ENCODE measurements at regions not wholly inside any gene's neighbourhood (a gene's known extent, or its start where the extent isn't known, plus 50 kb on each side); places are given as distances from the start of the nearest gene placed in this dataset.
"Not testable (repeated sequence)": the region's sequence is repeated elsewhere in the genome, so short reads cannot be mapped to it uniquely, and the experiment has no call there.

DNA sequence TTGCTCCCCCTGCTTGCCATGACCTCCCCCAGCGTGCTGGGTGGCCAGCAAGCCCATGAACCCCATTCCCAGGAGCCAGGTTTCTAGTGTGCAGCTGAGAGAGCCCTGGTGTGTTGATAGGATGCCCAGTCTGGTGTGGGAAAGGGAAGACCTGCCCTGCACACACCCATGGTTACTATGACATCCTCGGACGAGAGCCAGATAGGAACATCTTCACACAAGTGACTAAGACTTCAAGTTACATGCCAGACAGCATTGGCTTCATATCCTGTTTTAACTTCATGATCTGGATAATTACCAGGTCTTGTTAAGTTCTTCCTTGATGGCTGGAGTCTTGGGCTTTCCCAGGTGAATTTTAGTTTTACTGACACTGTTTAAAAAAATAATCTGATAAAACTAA lies 196.6 kb upstream of the EGLN3 start:
- Mint-ChIP-seq H3K4me3 (no peak overlapping the region), H3K4me1 (no peaks in the 10 kb centered on the region), H3K9me3 (peaks cover 0 to 16% (median 9%) of the 10 kb centered on the region in 6 donors), H3K36me3 (no peaks in the 10 kb centered on the region), H3K27ac (no peak overlapping the region), H3K27me3 (ENCODE audit: low read depth in 3 of 3) (peaks cover 0 to 5% (median 2%) of the 10 kb centered on the region in 3 donors)
- DNase-seq, result no peak

DNA sequence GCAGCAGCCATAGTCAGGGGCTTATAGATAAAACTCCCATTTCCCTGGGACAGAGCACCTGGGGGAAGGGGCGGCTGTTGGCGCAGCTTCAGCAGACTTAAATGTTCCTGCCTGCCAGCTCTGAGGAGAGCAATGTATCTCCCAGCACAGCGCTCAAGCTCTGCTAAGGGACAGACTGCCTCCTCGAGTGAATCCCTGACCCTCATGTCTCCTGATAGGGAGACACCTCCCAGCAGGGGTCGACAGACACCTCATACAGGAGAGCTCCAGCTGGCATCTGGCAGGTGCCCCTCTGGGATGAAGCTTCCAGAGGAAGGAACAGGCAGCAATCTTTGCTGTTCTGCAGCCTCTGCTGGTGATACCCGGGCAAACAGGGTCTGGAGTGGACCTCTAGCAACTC lies 189.3 kb upstream of the EGLN3 start:
- not testable (repeated sequence) for H3K27me3 Mint-ChIP-seq (ENCODE audit: low read depth in 3 of 3); H3K27ac Mint-ChIP-seq; H3K36me3 Mint-ChIP-seq; DNase-seq; H3K4me1 Mint-ChIP-seq; H3K4me3 Mint-ChIP-seq
- H3K9me3 Mint-ChIP-seq, result peaks cover 0 to 16% (median 10%) of the 10 kb centered on the region in 6 donors

DNA sequence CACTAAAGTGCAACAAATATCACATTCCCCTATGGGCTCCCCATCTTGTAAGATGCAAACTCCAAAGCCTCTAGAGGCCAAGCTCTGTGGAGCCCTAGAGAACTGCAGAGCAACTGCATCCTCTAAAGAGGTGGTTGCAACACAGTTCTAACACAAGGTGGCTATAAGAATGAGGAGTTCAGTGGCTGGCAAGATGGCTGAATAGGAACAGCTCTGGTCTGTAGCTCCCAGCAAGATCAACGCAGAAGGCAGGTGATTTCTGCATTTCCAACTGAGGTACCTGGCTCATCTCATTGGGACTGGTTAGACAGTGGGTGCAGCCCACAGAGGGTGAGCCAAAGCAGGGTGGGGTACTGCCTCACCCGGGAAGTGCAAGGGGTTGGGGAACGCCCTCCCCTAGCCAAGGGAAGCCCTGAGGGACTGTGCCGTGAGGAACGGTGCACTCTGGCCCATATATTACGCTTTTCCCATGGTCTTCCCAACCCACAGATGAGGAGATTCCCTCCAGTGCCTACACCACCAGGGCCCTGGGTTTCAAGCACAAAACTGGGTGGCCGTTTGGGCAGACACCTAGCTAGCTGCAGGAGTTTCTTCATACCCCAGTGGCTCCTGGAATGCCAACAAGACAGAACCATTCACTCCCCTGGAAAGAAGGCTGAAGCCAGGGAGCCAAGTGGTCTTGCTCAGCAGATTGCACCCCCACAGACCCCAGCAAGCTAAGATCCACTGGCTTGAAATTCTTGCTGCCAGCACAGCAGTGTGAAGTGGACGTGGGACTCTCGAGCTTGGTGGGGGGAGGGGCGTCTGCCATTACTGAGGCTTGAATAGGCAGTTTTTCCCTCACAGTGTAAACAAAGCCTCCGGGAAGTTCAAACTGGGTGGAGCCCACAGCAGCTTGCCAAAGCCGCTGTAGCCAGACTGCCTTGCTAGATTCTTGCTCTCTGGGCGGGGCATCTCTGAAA lies 188.6 kb upstream of the EGLN3 start:
- not testable (repeated sequence) for H3K27me3 Mint-ChIP-seq (ENCODE audit: low read depth in 3 of 3); H3K4me3 Mint-ChIP-seq; H3K27ac Mint-ChIP-seq; H3K4me1 Mint-ChIP-seq; H3K36me3 Mint-ChIP-seq; DNase-seq
- peaks cover 0 to 14% (median 6%) of the 10 kb centered on the region in 6 donors for H3K9me3 Mint-ChIP-seq

DNA sequence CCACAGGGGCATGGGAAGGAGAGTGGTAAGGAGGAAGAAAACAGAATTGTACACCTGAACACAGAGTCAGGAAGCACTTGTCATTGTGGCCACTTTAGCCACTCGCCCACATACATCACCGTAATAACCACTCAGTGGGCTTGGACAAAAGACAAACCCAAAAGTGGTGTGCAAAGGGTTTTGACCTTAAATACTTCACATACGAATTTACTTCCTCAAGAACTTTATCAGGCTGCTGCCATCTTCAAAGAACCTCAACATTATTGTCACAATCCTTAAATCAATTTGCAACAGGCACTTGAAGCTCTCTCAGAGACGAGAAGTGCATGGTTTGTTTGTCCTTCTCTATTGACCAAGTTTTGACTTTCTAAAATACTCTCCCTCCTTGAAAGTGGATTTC lies 187.3 kb upstream of the EGLN3 start:
- Mint-ChIP-seq H3K36me3 (no peaks in the 10 kb centered on the region), H3K27ac (no peak overlapping the region), H3K27me3 (ENCODE audit: low read depth in 3 of 3) (peaks cover 0 to 4% (median 2%) of the 10 kb centered on the region in 3 donors), H3K4me3 (no peak overlapping the region), H3K4me1 (no peaks in the 10 kb centered on the region), H3K9me3 (peaks cover 0 to 14% (median 5%) of the 10 kb centered on the region in 6 donors)
- DNase-seq, result no peak

DNA sequence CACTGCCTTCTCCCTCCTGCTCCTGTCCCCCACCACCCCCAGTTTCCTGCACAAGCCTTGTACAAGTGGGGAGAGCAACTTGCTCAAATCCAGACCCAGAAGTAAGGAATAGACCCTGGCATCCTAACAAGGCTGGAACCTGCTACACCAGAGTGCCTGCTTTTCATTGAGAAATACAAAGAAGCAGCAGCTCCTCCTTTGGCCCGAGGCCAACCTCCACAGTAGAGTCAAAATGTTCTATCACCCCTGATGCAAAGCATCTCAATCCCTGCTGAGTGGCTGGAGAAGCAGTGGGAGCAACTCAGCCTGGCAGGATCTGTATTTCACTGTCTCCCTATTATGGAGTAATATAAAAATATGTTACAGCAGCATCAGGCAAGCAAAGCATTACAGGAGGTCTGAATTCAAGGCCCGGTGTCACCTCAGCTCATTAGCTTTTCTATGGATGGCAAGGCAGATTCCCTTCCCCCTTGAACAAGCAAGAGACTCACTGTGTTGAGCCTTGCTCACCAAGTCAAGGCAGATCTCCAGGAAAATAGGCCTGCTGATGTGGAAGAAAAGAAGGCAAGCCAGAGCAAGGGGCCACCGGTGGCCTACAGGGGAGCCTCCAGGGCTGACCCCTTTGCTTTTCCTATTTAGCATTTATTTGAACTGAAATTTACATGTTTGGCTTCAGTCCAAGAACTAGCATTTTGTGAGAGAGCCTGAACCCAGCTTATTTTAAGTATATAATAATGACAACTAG lies 186.3 kb upstream of the EGLN3 start:
- Mint-ChIP-seq H3K4me3 (no peak overlapping the region), H3K9me3 (peaks cover 0 to 12% (median 2%) of the 10 kb centered on the region in 6 donors), H3K4me1 (no peaks in the 10 kb centered on the region), H3K27ac (no peak overlapping the region), H3K36me3 (no peaks in the 10 kb centered on the region), H3K27me3 (ENCODE audit: low read depth in 3 of 3) (peaks cover 0 to 4% (median 2%) of the 10 kb centered on the region in 3 donors)
- DNase-seq, result no peak

DNA sequence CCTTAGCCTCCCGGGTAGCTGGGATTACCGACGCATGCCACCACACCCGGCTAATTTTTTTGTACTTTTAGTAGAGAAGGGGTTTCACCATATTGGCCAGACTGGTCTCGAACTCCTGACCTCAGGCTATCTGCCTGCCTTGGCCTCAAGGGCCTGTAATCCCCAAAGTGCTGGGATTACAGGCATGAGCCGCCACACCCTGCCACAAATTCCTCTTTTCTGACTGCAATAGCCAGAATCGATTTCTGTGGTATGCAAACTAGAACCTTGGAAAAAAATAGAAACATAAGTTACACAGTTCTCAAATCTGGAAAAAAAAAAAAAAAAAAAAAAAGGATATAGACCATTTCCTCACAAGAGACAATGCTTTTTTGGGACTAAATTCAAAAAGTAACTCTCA lies 184.6 kb upstream of the EGLN3 start:
- Mint-ChIP-seq H3K9me3 (peaks cover 0 to 3% (median 0%) of the 10 kb centered on the region in 6 donors), H3K27me3 (ENCODE audit: low read depth in 3 of 3) (peaks cover 0 to 4% (median 2%) of the 10 kb centered on the region in 3 donors), H3K27ac (no peak overlapping the region), H3K4me3 (no peak overlapping the region), H3K4me1 (no peaks in the 10 kb centered on the region), H3K36me3 (no peaks in the 10 kb centered on the region)
- no peak for DNase-seq

DNA sequence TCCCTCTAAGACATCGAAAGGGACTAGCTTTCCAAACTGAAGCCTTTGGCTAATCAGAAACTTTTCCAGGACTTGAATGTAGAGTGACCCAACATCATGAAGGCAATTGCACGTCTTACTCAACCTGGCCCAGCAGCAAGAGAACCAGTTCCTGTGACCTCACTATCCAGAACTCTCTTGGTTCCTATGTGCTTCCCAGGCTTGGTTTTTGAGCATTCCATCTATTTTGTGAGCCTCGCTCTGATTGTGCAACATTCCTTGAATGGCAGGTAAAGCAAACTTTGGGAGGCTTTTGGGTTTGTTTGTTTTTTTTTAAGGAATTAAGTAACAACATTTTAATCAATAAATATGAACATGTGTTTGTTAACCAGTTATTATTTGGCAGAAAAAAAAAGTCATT lies 183.6 kb upstream of the EGLN3 start:
- Mint-ChIP-seq H3K36me3 (no peaks in the 10 kb centered on the region), H3K9me3 (peaks cover 0 to 3% (median 0%) of the 10 kb centered on the region in 6 donors), H3K27ac (no peak overlapping the region), H3K4me1 (no peaks in the 10 kb centered on the region), H3K27me3 (ENCODE audit: low read depth in 3 of 3) (peaks cover 0 to 4% (median 4%) of the 10 kb centered on the region in 3 donors), H3K4me3 (no peak overlapping the region)
- no peak for DNase-seq

DNA sequence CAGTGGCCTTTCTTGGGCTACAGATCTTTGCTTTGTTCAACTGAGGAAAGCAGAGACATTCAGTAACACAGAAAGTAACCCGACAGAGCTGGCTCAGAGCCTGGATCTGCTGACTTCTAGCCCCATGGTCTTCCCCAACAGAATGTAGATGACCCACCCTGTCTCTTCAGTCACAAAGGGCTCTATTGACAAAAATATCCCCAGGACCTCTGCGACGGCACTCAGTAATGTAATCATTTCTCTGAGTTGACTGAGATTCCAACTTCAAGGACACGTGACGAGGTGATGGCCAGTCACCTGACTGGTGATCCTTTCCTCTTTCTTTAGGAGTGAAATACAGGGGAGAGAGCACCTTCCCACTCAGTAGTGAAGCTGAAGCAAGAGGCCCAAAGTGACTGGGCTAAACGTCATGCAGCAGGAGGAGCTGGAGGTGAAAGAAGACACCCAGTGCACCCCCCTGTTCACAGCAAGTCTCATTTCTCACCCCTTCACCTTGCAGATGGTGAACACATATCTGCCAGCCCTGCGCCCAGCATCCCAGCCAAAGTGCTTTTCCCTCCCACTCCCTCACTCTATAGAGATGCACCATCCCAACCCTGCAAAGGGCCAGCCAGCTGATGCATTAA lies 179.2 kb upstream of the EGLN3 start:
- Mint-ChIP-seq H3K27me3 (ENCODE audit: low read depth in 3 of 3) (peaks cover 0 to 4% (median 0%) of the 10 kb centered on the region in 3 donors), H3K9me3 (no peaks in the 10 kb centered on the region), H3K27ac (no peak overlapping the region), H3K36me3 (no peaks in the 10 kb centered on the region), H3K4me1 (no peaks in the 10 kb centered on the region), H3K4me3 (no peak overlapping the region)
- no peak for DNase-seq

DNA sequence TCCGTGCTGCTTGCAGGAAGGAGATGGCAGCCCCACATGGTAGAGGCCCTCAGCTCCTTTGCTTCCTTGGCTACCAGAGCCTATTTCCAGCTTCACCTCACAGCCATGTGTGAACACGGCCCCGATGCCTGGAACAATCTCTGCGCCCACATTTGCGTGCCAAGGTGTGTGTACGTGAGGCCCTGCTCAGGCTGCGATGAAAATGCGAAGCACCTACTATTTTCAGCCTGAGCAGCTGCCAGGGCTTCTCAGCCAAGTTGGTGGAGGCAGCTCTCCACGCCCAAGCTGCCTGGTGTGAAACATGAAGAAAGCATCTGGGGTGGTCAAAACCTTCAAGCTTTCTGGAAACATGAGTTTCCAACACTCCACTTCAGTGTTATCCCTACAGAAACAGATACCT lies 177.8 kb upstream of the EGLN3 start:
- H3K36me3 Mint-ChIP-seq, result no peaks in the 10 kb centered on the region
- H3K27ac Mint-ChIP-seq, result no peak overlapping the region
- H3K9me3 Mint-ChIP-seq, result no peaks in the 10 kb centered on the region
- no peaks in the 10 kb centered on the region for H3K4me1 Mint-ChIP-seq
- peaks cover 0 to 4% (median 0%) of the 10 kb centered on the region in 3 donors for H3K27me3 Mint-ChIP-seq (ENCODE audit: low read depth in 3 of 3)
- H3K4me3 Mint-ChIP-seq, result no peak overlapping the region
- no peak for DNase-seq

DNA sequence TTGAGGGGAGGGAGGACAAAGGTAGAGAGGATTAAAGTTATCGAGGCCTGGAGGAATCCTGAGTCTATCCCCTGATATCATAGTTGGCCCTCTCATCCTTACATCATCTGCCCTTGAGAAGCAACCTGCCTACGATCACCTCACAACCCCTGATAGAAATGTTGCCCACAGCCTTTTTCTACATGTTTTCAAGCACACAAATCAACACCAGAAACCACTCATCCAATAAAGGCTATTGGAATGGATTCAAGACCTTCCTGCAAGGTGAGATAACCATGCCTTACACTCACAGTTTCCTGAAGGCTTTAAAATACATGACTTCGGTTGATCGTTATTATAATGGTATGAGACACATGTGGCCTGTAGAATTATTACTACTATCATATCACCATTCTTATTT lies 175.7 kb upstream of the EGLN3 start:
- no peaks in the 10 kb centered on the region for H3K9me3 Mint-ChIP-seq
- no peak overlapping the region for H3K27ac Mint-ChIP-seq
- H3K36me3 Mint-ChIP-seq, result no peaks in the 10 kb centered on the region
- no peak overlapping the region for H3K4me3 Mint-ChIP-seq
- H3K4me1 Mint-ChIP-seq, result no peaks in the 10 kb centered on the region
- peaks cover 0 to 4% (median 0%) of the 10 kb centered on the region in 3 donors for H3K27me3 Mint-ChIP-seq (ENCODE audit: low read depth in 3 of 3)
- no peak for DNase-seq

DNA sequence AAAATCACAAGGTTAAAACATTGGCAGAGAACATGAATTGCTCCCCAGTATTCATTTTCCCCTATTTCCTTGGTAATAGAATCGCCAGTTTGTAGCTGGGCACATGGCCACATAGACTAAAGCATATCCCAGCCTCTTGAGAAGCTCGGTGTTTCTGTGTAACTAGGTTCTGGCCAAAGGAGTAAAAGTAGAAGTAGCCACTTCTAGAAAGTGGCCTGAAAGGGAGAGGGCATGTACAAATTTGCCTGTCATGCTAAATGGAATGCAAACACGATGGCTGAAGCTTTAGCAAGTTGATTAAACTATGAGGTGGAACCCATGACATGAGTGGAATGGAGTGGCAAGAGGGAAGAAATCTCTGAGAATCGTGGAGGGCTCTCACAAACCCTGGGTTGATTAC lies 173.7 kb upstream of the EGLN3 start:
- H3K4me3 Mint-ChIP-seq, result no peak overlapping the region
- H3K27ac Mint-ChIP-seq, result no peak overlapping the region
- H3K9me3 Mint-ChIP-seq, result no peaks in the 10 kb centered on the region
- no peak for DNase-seq
- H3K4me1 Mint-ChIP-seq, result no peaks in the 10 kb centered on the region
- H3K27me3 Mint-ChIP-seq (ENCODE audit: low read depth in 3 of 3), result no peaks in the 10 kb centered on the region
- no peaks in the 10 kb centered on the region for H3K36me3 Mint-ChIP-seq

DNA sequence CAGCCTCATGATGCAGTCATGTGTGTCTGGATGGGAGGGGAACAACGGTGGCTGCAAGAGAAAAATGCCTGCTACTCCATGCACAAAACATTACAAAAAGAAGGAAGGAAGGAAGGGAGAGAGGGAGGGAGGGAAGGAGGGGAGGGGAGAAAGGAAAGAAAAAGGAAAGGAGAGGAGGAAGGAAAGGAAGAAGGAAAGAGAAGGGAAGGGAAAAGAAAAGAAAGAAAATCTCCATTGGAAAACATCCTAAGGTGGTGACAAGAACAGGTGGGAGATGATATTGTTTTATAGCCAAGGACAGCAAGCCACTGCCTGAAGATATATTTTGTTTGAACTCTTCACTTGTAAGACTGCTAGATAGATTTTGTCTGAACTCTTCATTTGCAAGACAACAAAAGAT lies 171.8 kb upstream of the EGLN3 start:
- Mint-ChIP-seq H3K4me3 (no peak overlapping the region), H3K36me3 (no peaks in the 10 kb centered on the region), H3K9me3 (no peaks in the 10 kb centered on the region), H3K4me1 (no peaks in the 10 kb centered on the region), H3K27me3 (ENCODE audit: low read depth in 3 of 3) (no peaks in the 10 kb centered on the region), H3K27ac (no peak overlapping the region)
- no peak for DNase-seq

DNA sequence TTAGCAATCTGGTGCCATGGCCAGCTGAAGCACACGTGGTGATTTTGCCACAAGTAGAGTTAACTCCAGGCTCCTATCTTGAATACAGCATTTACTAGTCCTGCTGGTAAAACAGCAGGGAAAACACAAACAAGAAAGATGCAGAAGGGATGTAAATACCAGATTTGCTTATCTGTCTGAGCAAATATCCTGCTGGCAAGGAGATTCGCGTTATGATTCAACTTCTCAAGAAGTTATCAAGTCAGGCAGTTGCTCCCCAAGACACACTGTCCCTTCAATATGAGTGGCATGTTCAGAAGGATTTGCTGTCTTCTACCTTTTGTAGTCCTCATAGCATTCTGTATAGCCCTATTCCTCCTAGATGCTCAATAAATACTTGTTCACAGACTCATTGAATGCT lies 171.2 kb upstream of the EGLN3 start:
- Mint-ChIP-seq H3K4me1 (no peaks in the 10 kb centered on the region), H3K27ac (no peak overlapping the region), H3K4me3 (no peak overlapping the region), H3K36me3 (no peaks in the 10 kb centered on the region), H3K9me3 (no peaks in the 10 kb centered on the region), H3K27me3 (ENCODE audit: low read depth in 3 of 3) (no peaks in the 10 kb centered on the region)
- DNase-seq, result no peak
